Testis (tissue), 2 donors: ENCODE measurements at regions not wholly inside any gene's neighbourhood (a gene's known extent, or its start where the extent isn't known, plus 50 kb on each side); places are given as distances from the start of the nearest gene placed in this dataset.
"Not testable (repeated sequence)": the region's sequence is repeated elsewhere in the genome, so short reads cannot be mapped to it uniquely, and the experiment has no call there.

Experiments
- DNase-seq: peaks from one replicate; pipeline ENCODE4 v3.0.0-alpha.2; 2019
- H3K27ac ChIP-seq, 2 donors: fragments of 200-600 bp; sonication (generic); one replicate each; pipeline ENCODE4 v1.5.1; 2019
- H3K27me3 ChIP-seq: fragments of 200-600 bp; sonication (generic); one replicate; pipeline ENCODE4 v1.5.1; 2019
- H3K36me3 ChIP-seq: fragments of 200-600 bp; sonication (generic); one replicate; pipeline ENCODE4 v1.5.1; 2017; ENCODE audit warnings: low read depth; ENCODE audit errors: missing control alignments
- H3K4me1 ChIP-seq: fragments of 200-600 bp; sonication (generic); one replicate; pipeline ENCODE4 v1.5.1; 2019
- H3K4me3 ChIP-seq, 2 donors: fragments of 200-600 bp; sonication (generic); one replicate each; pipeline ENCODE4 v1.5.1; 2017 to 2019
- H3K9me3 ChIP-seq: fragments of 200-600 bp; sonication (generic); one replicate; pipeline ENCODE4 v1.5.1; 2017
- CTCF ChIP-seq, 3 experiments: fragments of 450-650 bp in 2 of 3; fragments of 200-600 bp in 1 of 3; sonication (generic) in 1 of 3; IDR thresholded peaks; one replicate each; pipeline ENCODE4 v1.5.1; 2016 to 2019; ENCODE audit warnings: antibody characterized with exemption in 3 of 3, mild to moderate bottlenecking in 2 of 3, moderate library complexity in 1 of 3
- POLR2A ChIP-seq: fragments of 450-650 bp; IDR thresholded peaks from one replicate; pipeline ENCODE4 v1.6.1; 2017; ENCODE audit warnings: antibody characterized with exemption, mild to moderate bottlenecking, moderate library complexity
- WGBS, 2 donors: methylation state at CpG; one replicate each; pipeline ENCODE4 v1.1.5; 2018; 5-methylcytosine and 5-hydroxymethylcytosine counted together
- intact Hi-C: fragments of 100-400 bp; cut with DNase I; formaldehyde crosslinking; loops from one replicate; pipeline ENCODE4 v1.15.1; 2023; ENCODE audit warnings: low total_unique reads

- 48 to 84% methylated on average over 2 of the region's 2 CpGs for WGBS, 2 donors
- no peak for DNase-seq
- Histone ChIP-seq H3K36me3 (no peaks in the 10 kb centered on the region), H3K4me3 (no peak overlapping the region), H3K4me1 (peaks cover 10% of the 10 kb centered on the region), H3K27me3 (no peaks in the 10 kb centered on the region), H3K9me3 (no peaks in the 10 kb centered on the region), H3K27ac (no peak overlapping the region)
- TF ChIP-seq POLR2A (no peak), CTCF (IDR thresholded peaks at IDR 0.05) (no peak)
- intact Hi-C loops: no loop called here
These were observed 166.9 kb upstream of the ZNF608 start for GRCh38 chr5:124913329-124913653.

GRCh38 chr5:124916313-124916712 is 169.9 kb upstream of the ZNF608 start:
- H3K4me1 ChIP-seq, DNase-seq, H3K4me3 ChIP-seq, intact Hi-C loops, H3K27ac ChIP-seq, H3K36me3 ChIP-seq, H3K9me3 ChIP-seq, H3K27me3 ChIP-seq: not testable (repeated sequence)
- WGBS, 2 donors: 65 to 72% methylated on average over 5 of the region's 5 CpGs

DNA sequence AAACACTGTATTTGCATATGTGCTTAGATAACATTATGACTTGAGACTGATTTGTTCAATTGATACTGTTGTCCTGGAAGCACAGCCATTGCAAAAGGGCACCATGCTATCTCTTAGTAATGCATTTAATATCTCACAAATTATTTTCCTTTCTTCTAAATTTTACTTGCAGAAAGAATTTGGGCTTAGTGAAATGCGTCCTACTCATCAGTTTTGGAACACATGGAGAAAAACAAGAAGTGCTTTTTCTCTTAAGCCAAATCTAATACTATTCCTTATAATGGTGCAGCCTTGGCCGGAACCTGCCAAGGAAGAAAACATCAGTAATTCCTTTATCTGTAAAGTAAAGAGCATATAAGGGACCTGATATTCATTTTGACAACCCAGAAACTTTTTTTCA is 172.2 kb upstream of the ZNF608 start:
- no peak overlapping the region for H3K4me3 ChIP-seq
- no peaks in the 10 kb centered on the region for H3K36me3 ChIP-seq
- no peak overlapping the region for H3K27ac ChIP-seq
- TF ChIP-seq POLR2A (no peak), CTCF (IDR thresholded peaks at IDR 0.05) (no peak)
- 58 to 62% methylated on average over 2 of the region's 2 CpGs for WGBS, 2 donors
- DNase-seq: no peak
- no peaks in the 10 kb centered on the region for H3K27me3 ChIP-seq
- H3K4me1 ChIP-seq: peaks cover 8% of the 10 kb centered on the region
- intact Hi-C loops: no loop called here
- H3K9me3 ChIP-seq: no peaks in the 10 kb centered on the region

- no peak for DNase-seq
- Histone ChIP-seq H3K36me3 (no peaks in the 10 kb centered on the region), H3K9me3 (no peaks in the 10 kb centered on the region), H3K27ac (no peak overlapping the region), H3K4me3 (no peak overlapping the region), H3K27me3 (no peaks in the 10 kb centered on the region), H3K4me1 (peaks cover 8% of the 10 kb centered on the region)
- intact Hi-C loops: no loop called here
- WGBS, 2 donors: 73 to 81% methylated on average over 1 of the region's 1 CpG
- TF ChIP-seq CTCF (IDR thresholded peaks at IDR 0.05) (no peak), POLR2A (no peak)
These were observed 172.6 kb upstream of the ZNF608 start for GRCh38 chr5:124919076-124919475.

- Histone ChIP-seq H3K4me1 (peaks cover 8% of the 10 kb centered on the region), H3K4me3 (no peak overlapping the region), H3K36me3 (no peaks in the 10 kb centered on the region), H3K9me3 (no peaks in the 10 kb centered on the region), H3K27ac (no peak overlapping the region), H3K27me3 (no peaks in the 10 kb centered on the region)
- 86 to 89% methylated on average over 6 of the region's 6 CpGs for WGBS, 2 donors
- TF ChIP-seq CTCF (IDR thresholded peaks at IDR 0.05): no peak
- no peak for TF ChIP-seq POLR2A
- no peak for DNase-seq
- intact Hi-C loops: no loop called here
These were observed 173.5 kb upstream of the ZNF608 start for GRCh38 chr5:124919747-124920525.
